ENCODE measurements at regions not wholly inside any gene's neighbourhood (a gene's known extent, or its start where the extent isn't known, plus 50 kb on each side); places are given as distances from the start of the nearest gene placed in this dataset.

- Histone ChIP-seq H3K4me3 (ENCODE audit: low read length) (no peak overlapping the region), H3K27ac (ENCODE audit: low read length) (no peak overlapping the region), H3K9ac (ENCODE audit: low read length) (no peak overlapping the region), H3K4me2 (ENCODE audit: low read length) (no peak overlapping the region), H3K79me2 (replicated peaks; ENCODE audit: insufficient read depth, low read length) (no peaks in the 10 kb centered on the region), H3K9me3 (ENCODE audit: low read length) (no peaks in the 10 kb centered on the region), H3K27me3 (ENCODE audit: insufficient read depth, low read depth, low read length) (no peaks in the 10 kb centered on the region), H3K9me2 (ENCODE audit: insufficient read depth, low read length) (no peaks in the 10 kb centered on the region), H4K20me1 (ENCODE audit: insufficient read depth) (no peaks in the 10 kb centered on the region), H3K36me3 (ENCODE audit: insufficient read depth, low read length) (no peaks in the 10 kb centered on the region), H2AFZ (ENCODE audit: low read depth, low read length) (no peak overlapping the region), H3F3A (ENCODE audit: insufficient read depth, low read length, poor library complexity, severe bottlenecking) (no peaks in the 10 kb centered on the region)
- TF ChIP-seq MXI1 (conservative IDR thresholded peaks at IDR 0.05; ENCODE audit: poor library complexity, severe bottlenecking): no peak
- no peak for TF ChIP-seq EZH2 (IDR thresholded peaks at IDR 0.05; ENCODE audit: borderline replicate concordance, insufficient read depth, low read length, poor library complexity, severe bottlenecking)
- TF ChIP-seq REST (IDR thresholded peaks at IDR 0.05; ENCODE audit: borderline replicate concordance): no peak
- TF ChIP-seq EP300 (conservative IDR thresholded peaks at IDR 0.05; ENCODE audit: poor library complexity, severe bottlenecking): no peak
- no peak for TF ChIP-seq CTCF (IDR thresholded peaks at IDR 0.05; ENCODE audit: poor library complexity, severe bottlenecking)
- no peak for TF ChIP-seq SMC3 (conservative IDR thresholded peaks at IDR 0.05; ENCODE audit: poor library complexity)
- no peak for TF ChIP-seq RAD21 (conservative IDR thresholded peaks at IDR 0.05)
- no peak for TF ChIP-seq TAF1 (IDR thresholded peaks at IDR 0.05; ENCODE audit: low read depth)
- TF ChIP-seq POLR2AphosphoS5 (IDR thresholded peaks at IDR 0.05): no peak
Measured at GRCh38 chr5:74105126-74105780, 479.3 kb downstream of the ARHGEF28 start.

- no peak overlapping the region for H3K4me2 ChIP-seq (ENCODE audit: low read length)
- H3K36me3 ChIP-seq (ENCODE audit: insufficient read depth, low read length): no peaks in the 10 kb centered on the region
- no peaks in the 10 kb centered on the region for H3K9me3 ChIP-seq (ENCODE audit: low read length)
- H4K20me1 ChIP-seq (ENCODE audit: insufficient read depth): no peaks in the 10 kb centered on the region
- no peaks in the 10 kb centered on the region for H3K79me2 ChIP-seq (replicated peaks; ENCODE audit: insufficient read depth, low read length)
- H2AFZ ChIP-seq (ENCODE audit: low read depth, low read length): no peak overlapping the region
- no peak for TF ChIP-seq SMC3 (conservative IDR thresholded peaks at IDR 0.05; ENCODE audit: poor library complexity)
- no peak for TF ChIP-seq REST (IDR thresholded peaks at IDR 0.05; ENCODE audit: borderline replicate concordance)
- no peaks in the 10 kb centered on the region for H3K9me2 ChIP-seq (ENCODE audit: insufficient read depth, low read length)
- H3K4me3 ChIP-seq (ENCODE audit: low read length): no peak overlapping the region
- H3F3A ChIP-seq (ENCODE audit: insufficient read depth, low read length, poor library complexity, severe bottlenecking): no peaks in the 10 kb centered on the region
- H3K27ac ChIP-seq (ENCODE audit: low read length): no peak overlapping the region
- no peak overlapping the region for H3K9ac ChIP-seq (ENCODE audit: low read length)
- no peaks in the 10 kb centered on the region for H3K27me3 ChIP-seq (ENCODE audit: insufficient read depth, low read depth, low read length)
Measured at GRCh38 chr5:74103131-74104023, 477.4 kb downstream of the ARHGEF28 start.
